ELR (cell line): ENCODE measurements at regions not wholly inside any gene's neighbourhood (a gene's known extent, or its start where the extent isn't known, plus 50 kb on each side); places are given as distances from the start of the nearest gene placed in this dataset.
"Not testable (repeated sequence)": the region's sequence is repeated elsewhere in the genome, so short reads cannot be mapped to it uniquely, and the experiment has no call there.

Source experiments
- DNase-seq: peaks from one replicate; pipeline ENCODE4 v3.0.0-alpha.2; 2015; ENCODE audit warnings: low read depth

DNA sequence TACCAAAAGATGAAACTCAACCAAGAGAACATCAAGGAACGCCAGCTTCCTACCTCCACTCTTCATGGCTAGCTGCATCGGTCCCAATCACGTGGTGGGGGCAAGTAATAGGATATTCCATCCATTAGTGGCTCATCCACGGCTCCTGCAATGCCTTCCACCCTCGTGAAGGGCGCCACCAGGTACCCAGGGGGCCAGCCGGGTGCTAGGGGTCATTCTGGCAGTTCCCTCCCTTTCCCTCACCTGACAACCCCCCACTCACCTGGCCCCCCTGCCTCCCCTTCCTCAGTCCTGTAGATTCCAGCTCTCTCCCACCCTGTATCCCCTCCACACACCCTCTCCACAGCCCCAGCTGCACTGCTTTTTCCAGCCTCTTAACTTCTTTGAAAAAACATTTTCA, 161.9 kb downstream of the URI1 start:
- no peak for DNase-seq

DNA sequence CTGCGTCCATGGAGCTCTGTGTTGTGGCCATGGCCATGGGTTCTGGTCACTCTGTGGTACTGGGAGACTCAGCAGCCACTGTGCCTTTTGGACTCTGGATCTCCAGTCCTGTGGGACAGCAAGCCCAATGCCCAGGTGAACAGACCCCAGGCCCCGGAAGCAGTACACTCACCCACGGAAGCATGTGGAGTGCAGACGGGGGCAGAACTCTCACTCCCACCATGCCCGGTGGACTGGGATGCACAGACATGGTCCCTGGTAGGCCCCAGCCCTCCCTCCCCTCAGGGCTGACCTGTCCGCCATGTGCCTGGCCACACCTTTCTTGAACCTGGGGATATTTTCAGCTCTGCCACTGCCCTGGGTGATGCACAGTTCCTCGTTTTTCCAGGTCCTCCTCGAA, 163.3 kb downstream of the URI1 start:
- no peak for DNase-seq

DNA sequence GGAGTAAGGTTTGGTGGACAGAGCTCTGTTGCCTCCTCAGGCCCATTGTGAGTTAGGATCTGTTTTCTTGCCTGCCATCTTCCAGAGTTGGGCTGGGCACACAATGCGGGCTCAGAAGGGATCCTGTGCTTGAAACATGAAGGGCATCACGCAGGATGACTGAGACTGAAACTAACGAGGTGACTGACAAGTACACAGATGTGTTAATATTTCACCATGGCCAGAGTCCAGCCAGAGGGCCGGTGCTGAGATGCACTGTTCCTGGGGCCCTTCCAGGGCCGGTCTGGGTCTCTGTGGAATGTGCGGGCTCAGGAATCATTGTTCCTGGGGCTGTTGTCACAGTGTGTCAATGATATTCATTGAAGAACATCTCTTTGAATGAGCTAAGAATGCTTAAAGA, 163.7 kb downstream of the URI1 start:
- DNase-seq: no peak

- no peak for DNase-seq
Observed at GRCh38 chr19:30106417-30107095, 164.5 kb downstream of the URI1 start.

DNA sequence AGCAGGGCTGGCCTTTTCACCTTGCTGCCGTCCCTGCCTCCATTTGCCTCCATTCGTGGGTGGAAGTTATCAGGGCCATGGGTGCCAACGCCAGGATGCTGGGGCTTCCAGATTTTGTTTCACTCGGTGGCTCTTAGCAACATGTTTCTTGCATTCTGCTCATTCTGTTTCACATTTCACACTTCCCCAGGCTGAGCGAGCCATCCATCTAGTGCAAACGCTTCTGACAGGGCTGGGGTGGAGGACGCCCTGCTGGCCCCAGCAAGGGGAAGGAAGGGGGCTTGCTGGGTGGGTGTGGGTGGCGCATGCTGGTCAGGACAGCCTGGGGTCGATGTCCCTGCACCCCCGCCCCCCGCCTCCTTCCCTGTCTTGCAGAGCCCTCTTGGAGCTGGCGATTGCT, 165.2 kb downstream of the URI1 start:
- no peak for DNase-seq

DNA sequence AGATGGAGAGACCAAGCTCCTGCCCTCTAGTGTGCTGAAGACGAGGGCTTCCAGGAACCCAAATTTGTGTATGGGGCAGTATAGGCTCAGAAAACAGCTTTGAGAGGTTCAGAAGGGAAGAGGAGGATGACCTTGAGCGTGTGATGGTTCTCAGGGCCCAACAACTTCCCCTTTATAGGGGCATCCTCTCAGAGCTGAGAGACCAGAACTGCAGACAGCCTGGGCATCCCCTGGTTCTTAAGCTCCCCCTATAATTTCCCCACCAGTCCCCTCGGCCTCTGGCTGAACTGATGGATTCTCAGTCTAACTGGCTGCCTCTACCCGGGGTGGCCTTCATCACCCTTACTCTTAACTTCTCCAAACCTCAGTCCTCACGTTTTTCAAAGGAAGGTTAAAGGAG, 167.5 kb downstream of the URI1 start:
- no peak for DNase-seq

DNA sequence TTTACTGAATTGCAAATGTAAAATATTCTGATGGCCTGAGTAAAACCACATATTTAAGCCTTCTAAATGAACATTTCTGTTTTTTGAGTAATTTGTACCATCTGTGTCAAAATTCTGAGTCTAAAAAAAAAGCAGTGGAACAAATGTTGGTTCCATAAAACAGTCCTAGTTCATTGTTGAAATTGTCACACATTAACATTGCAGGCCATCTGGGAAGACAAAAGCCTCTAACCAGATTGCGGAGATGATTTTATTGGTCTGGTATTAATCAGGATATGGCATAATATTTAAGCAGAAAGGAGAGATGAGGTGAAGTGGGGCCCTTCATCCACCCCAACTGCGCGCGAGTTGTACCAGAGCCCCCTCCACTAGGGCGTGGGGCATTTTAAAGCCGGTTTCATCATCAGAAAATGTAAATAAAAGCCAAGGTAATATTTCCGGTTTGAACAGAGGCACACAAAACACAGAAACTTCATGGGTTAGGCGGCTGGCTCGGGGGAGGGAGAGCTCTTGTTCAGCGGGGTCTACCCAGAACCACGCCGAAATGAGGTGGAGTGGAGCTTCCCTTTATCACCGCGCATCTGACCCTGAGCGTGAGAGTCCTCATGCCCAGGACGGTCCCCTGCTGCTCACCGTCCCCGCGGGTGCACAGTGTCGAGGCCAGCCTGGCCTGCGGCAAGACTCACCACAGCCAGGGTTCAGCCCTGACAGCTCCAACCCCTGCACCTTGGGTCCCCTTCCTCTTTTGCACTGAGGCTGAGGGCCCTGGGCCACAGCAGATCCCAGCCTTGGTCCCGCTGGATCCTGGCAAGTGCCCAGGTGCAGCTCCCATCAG, 169.2 kb downstream of the URI1 start:
- no peak for DNase-seq

DNA sequence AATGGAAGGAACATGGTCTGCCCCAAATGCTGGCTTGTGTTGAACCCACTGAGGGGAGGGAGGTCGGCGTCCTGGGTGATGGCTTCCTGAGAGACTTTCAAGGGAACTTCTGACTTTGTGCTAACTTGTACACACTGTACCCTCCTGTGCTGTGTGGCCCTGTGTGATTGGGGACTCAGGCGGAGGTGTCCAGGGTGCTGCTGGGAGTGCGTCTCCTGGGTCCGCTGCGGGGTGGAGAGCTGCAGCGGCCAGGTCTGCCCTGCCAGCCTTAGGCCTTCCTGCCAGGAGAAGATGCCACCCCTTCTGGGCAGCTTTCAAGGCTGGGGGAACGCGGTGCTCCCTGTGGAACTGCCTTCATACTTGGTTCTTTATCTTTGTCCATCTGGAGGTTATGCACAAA, 170.1 kb downstream of the URI1 start:
- DNase-seq: no peak

GRCh38 chr19:30112666-30113065, 170.6 kb downstream of the URI1 start:
- no peak for DNase-seq

- no peak for DNase-seq
Observed at GRCh38 chr19:30113186-30113585, 171.1 kb downstream of the URI1 start.

DNA sequence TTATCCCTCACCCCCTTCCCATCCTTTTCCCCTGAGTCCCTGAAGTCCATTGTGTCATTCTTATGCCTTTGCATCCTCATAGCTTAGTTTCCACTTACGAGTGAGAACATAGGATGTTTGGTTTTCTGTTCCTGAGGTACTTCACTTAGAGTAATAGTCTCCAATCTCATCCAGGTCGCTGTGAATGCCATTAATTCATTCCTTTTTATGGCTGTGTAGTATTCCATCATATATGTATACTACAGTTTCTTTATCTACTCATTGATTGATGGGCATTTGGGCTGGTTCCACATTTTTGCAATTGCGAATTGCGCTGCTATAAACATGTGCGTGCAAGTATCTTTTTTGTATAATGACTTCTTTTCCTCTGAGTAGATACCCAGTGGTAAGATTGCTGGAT, 172.1 kb downstream of the URI1 start:
- not testable (repeated sequence) for DNase-seq

GRCh38 chr19:30115947-30116346, 173.9 kb downstream of the URI1 start:
- DNase-seq: no peak

DNA sequence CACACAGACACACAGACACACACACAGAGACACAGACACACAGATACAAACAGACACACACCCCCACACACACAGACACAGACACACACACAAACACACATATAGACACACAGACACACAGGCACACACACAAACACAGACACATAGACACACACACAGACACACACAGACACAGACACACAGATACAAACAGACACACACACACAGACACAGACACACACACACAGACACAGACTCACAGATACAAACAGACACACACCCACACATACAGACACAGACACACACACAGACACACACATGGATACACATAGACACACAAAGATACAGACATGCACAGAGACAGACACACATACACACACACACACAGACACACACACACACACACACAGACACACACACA, 174.5 kb downstream of the URI1 start:
- no peak for DNase-seq

GRCh38 chr19:30116984-30117555, 175.0 kb downstream of the URI1 start:
- no peak for DNase-seq

- no peak for DNase-seq
Observed at GRCh38 chr19:30117636-30118145, 175.7 kb downstream of the URI1 start.

- no peak for DNase-seq
Observed at GRCh38 chr19:30118221-30118620, 176.2 kb downstream of the URI1 start.

DNA sequence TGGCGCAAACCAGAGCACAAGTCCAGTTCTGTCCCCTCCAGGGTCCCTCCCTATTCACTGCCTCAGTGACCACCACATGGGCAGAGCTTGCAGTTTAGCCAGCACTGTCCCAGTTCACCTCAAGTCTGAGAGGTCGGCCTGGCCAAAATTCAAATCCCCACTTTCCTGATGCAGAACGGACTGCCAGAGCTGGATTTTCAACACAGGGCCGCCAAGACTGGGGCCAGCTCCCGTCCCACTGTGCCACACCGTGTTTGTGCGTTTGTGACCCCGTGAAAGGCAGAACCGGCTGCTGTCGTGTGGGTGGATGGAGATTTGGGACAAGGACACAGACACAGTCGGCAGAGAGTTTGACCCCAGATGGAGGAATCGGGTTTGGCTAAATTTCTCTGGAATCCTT, 176.7 kb downstream of the URI1 start:
- DNase-seq: no peak

DNA sequence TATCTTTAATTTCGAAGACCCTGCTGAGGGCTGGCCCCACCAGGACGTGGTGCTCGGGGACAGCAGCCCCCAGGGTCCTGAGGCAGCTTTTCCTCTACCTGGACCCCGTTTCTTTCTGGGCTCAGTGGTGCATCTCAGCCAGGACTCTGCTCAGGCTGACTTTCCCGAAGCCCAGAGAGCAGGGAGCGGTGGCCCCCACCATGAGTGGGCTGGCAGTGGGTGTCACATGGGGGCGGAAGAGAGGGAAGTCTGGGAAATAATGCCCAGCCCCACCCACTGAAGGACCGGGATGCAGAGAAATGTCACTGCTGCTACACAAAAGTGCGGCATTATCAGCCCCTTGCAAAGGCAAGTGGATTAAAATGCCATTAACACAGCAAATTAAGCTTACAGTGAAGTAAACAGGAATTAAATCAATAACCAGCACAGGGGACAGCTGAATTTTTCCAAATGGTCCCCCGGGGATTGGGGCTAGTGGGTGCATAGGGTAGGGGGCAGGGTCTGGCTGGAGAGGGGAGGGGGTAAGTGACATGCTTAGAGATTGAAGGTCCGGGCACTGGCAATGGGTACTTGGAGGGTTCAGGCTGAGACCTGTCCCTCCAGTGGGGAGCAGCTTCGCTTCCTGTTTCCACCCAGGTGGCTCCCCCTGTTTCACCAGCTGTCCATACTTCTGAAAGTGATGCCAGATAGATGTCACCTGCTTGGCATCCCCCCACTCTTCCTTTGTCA, 177.3 kb downstream of the URI1 start:
- DNase-seq: no peak

- no peak for DNase-seq
Observed at GRCh38 chr19:30120860-30121484, 178.9 kb downstream of the URI1 start.

DNA sequence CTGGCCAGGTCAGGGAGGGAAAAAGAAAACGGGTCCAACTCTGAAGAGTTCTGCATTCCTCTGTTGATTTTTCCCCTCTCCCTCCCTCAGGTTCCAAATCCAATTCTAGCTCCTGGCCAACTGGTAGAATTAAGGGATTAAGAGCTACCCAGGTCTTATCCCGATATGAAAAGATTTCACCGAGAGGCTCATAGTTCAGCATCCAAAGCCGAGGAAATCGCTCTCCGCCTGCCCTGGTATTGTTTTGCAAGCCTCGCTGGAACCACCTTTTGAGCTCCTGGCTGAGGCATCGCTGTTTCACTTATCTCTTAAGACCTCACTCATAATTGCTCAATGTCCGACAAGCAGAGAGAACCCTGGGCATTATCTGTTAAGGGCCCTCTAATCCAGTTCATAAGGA, 180.4 kb downstream of the URI1 start:
- DNase-seq: no peak

GRCh38 chr19:30123119-30123518, 181.1 kb downstream of the URI1 start:
- no peak for DNase-seq

DNA sequence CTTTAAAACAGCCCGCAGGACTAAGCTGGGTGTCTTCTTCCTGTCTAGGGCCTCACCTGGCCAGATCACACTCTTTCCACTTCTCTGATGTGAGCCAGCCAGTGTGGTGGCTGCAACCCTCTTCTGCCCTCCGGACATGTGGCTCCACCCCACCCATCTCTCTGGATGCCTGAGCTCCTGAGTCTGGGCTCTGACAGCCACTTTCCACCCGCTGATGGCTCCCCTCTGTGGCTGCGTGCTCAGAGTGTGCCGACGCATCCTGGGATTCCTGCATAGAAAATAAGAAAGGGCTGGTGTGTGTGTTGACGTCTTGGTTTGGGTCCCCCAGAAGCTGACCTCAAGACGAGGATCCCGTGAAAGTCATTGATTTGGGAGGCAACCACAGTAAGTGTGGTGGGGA, 181.6 kb downstream of the URI1 start:
- no peak for DNase-seq
